HG02678 (cell line): ENCODE measurements at regions not wholly inside any gene's neighbourhood (a gene's known extent, or its start where the extent isn't known, plus 50 kb on each side); places are given as distances from the start of the nearest gene placed in this dataset.
"Not testable (repeated sequence)": the region's sequence is repeated elsewhere in the genome, so short reads cannot be mapped to it uniquely, and the experiment has no call there.

Experiments
- ATAC-seq: cut with Tn5 transposase; IDR thresholded peaks from one replicate; pipeline ENCODE4 v1.9.1; 2021; ENCODE audit warnings: mild to moderate bottlenecking, moderate library complexity; ENCODE audit not compliant: unreplicated experiment

DNA sequence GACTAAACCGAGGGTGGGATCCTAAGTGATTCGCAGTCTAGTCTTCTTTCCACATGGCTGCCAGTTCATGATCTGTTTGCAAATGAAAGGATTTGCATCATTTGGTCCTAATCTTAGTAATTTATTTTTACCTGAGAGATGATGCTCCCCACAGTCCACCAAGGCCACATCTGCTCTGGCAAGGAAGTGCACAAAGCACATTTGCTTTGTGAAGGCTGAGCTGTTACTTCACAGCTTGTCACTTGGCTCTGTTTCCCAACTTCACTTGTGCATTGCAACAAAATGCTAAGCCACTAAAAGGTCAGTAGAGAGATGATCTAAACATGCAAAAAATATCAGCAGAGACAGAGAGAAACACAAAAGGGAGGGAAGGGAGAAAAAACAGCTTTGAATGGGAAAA lies 128.5 kb upstream of the VLDLR start:
- no peak for ATAC-seq

GRCh38 chr9:2493529-2493928 lies 128.1 kb upstream of the VLDLR start:
- ATAC-seq = no peak

- ATAC-seq = no peak
These were observed 127.0 kb upstream of the VLDLR start for GRCh38 chr9:2494562-2494961.

DNA sequence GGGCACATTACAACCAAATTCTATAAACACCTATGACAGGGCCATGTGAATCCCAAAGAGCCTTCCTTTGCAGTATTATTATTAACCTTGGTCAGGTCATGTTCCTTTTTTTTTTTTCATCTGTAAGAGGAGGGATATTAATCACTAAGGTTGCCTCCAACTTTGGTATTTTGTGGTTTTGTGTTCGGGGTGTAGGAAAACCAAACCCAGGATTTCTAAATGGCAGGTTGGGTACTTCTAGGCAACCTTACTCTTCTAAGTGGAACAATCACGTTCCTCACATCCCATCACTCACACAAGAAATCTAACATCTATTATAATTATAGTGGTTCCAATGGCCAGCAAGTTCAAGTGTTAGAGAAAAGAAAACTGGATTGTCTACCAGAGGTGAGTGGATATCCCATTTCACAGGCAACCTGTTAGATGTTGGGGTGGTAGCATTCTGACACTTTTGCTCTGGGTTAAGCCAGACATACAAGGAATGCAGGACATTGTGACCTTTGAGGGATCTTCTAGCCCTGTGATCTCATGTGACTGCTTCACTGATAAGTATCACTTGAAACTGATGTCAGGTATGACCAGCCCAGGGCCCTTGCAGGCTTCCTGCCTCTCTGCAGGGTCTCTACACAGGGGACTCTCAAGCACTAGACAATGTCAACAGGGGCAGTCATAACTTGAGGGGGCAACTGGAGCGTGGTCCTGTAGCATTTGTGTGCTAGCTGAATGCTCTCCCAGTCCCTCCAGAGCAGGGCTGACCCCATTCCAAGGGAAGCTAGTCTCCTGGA lies 126.2 kb upstream of the VLDLR start:
- ATAC-seq = no peak

GRCh38 chr9:2496169-2496568 lies 125.4 kb upstream of the VLDLR start:
- ATAC-seq = no peak

GRCh38 chr9:2496934-2497333 lies 124.7 kb upstream of the VLDLR start:
- no peak for ATAC-seq

DNA sequence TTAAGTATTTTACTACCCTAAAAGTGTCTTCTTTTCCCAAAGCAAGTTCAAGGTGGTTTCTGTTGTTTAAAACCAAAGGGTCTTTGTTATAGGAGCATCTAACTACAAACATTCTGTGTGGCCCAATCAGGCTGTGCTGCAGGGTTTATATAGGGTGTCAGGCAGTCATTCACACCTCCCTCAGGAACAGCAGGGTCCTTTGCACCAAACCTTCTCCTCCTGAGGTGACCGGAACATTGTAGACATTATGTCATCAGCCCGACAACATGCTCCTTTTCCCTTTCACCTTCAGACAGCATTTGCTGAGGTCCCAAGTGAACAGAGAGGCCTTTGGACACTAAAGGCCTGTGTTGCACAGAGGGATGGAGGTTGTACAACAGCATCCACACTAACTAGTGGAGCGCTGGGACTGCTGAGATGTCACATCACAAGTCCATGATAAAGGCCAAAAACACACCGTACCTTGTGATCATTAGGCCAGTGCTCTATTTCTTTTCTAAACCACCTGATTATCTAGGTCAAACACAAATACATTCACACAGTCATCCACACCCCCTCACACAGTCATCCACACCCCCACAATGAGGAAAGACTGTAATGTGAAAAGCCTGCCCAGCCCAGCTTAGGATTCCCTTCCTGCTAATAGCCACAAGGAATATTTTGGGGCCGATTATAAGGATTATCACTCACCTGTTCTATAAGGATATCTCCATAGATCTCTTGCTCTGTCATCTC lies 123.8 kb upstream of the VLDLR start:
- no peak for ATAC-seq

DNA sequence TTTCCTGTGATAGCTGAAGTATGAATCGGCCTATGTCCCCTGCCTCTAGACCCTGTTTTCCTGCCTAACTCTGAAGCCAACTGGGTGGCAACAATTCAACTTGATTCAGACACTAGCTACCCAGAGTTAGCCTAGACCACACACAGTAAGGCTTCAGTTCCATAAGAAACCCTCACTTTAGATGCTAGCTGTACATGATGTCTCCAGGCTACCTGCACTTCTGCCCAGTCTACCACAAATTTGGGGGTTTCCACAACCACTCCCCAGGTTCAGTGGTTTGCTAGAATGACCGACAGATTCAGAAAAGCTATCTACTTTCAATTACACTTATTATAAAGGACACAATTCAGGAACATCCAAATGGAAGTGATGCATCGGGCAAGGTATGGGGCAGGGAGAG lies 119.4 kb upstream of the VLDLR start:
- no peak for ATAC-seq

- ATAC-seq = no peak
These were observed 118.8 kb upstream of the VLDLR start for GRCh38 chr9:2502760-2503159.

- ATAC-seq = no peak
These were observed 115.3 kb upstream of the VLDLR start for GRCh38 chr9:2506321-2506720.

DNA sequence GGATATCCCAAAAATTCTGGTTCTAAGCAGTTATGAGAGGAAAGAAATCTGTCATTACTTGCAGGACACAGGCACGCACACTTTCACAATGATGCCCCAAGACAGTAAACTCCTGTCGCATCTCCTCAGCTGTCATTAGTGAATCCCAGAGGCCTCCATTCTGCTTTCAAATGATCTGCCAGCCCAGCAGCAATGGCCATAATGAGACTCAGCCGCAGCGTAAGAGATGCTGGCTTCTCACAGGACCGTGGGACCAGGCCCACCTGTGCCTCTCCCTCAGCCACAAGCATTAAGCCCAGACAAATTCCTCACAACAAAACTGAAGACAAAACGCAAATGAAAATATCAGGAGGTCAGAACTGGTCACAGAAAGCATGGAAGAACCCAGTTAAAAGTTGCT lies 98.0 kb upstream of the VLDLR start:
- no peak for ATAC-seq

GRCh38 chr9:2524601-2525000 lies 97.0 kb upstream of the VLDLR start:
- no peak for ATAC-seq

DNA sequence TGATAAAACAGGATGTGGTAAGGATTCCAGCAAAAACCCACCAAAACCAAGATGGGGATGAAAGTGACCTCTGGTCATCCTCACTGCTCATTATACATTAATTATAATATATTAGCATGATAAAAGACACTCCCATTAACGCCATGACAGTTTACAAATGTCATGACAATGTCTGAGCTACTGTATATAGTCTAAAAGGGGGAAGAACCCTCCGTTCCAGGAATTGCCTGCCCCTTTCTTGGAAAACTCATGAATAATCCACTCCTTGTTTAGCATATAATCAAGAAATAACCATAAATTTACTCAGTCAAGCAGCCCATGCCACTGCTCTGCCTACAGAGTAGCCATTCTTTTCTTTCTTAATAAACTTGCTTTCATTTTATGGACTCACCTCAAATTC lies 96.4 kb upstream of the VLDLR start:
- no peak for ATAC-seq

GRCh38 chr9:2526071-2526828 lies 95.3 kb upstream of the VLDLR start:
- ATAC-seq = no peak

DNA sequence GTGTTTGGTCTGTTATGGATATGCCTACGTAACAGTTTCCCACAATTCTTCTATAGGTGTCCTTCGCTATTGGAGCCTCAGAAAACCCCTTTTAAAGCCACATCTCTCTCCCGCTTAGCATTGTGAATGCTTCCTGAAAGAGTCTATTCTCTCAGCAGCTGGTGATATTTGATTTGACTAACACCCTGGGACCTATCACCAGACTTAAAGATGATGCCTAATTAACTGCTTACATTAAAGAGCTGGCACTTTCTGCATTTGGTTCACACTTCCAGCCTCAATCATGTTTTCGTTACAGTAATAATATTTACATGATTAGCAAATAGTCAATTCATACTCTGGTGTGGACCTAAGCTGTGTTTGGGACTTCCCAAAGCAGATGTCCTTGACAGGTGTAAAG lies 90.1 kb upstream of the VLDLR start:
- ATAC-seq = no peak

DNA sequence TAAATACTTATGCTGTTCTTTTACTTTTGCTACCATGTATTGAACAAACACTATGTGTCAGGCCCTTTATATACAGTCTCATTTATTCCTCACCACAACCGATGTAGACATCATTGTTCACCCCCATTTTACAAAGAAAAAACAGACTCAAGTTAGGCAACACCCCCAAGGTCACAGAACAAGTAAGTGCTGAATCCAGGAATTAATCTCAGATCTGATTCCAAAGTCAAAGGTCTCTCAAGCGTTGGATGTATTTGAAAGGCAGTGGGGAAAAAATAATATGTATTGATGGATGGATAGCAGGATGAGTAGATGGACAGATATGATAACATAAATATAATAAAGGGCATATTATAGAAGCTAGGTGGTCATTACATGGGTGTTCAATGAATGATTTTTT lies 85.1 kb upstream of the VLDLR start:
- ATAC-seq = no peak

DNA sequence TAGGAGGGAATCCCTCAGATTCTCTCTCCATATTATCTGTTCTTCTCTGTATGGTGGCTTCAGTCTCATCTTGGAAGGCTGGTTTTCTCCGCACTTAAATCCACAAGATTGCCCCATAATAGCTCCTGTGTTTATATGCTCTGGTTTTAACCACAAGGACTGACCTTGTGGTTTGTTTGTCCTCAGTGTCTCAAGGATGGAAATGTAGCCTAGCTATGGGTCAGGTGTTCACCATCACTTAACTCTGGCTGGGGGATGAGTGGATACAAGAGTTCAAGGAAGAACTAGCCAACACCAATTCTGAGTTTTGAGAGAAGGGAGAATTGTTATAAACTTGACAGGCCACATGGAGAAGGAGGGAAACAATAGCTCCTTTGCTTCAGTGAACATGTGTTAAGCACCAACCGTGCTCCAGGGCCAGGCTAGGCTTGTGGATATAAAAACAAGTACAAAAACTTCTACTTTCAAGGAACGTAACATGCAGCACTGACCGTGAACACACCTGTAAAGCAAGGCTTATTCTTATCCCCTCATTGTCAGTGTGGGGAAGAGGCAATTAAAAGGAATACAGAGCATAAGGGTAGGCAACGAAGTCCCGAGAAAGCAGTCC lies 75.6 kb upstream of the VLDLR start:
- ATAC-seq = no peak

DNA sequence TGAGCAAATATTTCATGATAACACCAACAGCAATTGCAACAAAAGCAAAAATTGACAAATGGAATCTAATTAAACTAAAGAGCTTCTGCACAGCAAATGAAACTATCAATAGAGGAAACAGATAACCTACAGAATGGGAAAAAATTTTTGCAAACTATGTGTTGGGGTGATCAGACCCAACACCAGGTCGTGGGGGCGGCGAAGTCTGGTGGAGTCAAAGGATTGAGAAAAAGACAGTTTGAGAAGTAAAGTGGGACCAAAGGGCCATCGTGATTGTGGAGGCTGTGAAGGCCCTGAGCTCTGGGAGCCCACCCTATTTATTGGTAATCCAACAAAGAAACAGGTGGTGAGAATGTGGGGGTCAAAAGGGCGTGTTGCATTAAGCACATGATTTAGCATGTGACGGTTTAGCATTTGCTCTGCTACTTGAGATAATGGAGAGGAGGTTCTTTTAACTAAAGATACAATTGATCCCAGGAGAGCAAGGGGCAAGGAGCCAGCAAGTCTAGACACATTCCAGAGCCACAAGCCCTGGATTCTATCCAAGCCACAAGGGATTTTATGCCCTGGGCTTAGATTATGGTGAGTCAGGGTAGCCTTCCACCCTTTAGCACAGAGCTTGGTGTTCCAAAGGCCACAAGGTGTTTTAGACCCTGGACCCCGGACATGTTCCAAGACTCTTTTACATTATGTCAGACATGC lies 65.5 kb upstream of the VLDLR start:
- not testable (repeated sequence) for ATAC-seq

- ATAC-seq = no peak
These were observed 63.9 kb upstream of the VLDLR start for GRCh38 chr9:2557693-2558092.

DNA sequence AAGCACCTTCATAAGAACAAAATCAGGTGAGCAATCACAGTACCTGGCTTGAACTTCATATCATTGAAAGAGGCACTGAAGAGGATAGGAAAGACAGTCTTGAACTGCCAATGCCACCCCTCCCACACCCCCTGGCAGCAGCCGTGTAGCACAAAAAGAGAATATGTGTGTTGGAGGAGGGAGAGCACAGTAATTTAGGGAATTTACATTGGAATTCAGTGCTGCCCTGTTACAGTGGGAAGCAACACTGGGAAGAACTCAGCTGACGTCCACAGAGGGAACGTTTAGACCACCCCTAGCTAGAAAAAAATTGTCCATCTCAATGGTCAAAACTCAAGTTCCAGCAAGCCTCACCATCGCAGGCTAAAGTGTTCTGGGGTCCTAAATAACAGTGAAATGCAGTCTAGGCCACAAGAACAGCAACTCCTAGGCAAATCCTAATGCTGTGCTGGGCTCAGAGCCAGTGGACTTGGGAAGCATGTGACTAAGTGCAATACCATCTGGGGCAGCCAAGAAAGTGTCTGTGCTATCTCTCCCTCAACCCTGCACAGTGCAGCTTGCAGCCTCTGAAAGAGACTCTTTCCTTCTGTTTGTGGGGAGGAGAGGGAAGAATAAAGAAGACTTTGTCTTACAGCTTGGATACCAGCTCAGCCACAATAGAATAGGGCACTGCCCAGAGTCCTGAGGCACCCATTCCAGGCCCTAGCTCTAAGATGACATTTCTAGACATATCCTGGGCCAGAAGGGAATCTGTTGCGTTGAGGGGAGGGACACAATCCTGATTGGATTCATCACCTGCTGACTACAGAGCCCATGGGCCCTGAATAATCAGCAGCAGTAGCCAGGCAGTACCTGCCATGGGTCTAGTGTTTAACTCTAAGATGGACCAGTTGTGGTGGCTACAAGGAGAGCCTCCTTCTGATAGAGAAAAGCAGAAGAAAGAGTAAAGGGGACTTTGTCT lies 62.1 kb upstream of the VLDLR start:
- ATAC-seq = no peak
